GM12874 (cell line): ENCODE measurements at regions not wholly inside any gene's neighbourhood (a gene's known extent, or its start where the extent isn't known, plus 50 kb on each side); places are given as distances from the start of the nearest gene placed in this dataset.

Experiments used
- TF ChIP-seq, protein P1 (sequence below): IDR thresholded peaks from 2 replicates; pipeline ENCODE4 v1.5.1; 2011; ENCODE audit warnings: low read depth, mild to moderate bottlenecking, control low read depth, low read length, moderate library complexity; ENCODE audit not compliant: insufficient read depth

DNA sequence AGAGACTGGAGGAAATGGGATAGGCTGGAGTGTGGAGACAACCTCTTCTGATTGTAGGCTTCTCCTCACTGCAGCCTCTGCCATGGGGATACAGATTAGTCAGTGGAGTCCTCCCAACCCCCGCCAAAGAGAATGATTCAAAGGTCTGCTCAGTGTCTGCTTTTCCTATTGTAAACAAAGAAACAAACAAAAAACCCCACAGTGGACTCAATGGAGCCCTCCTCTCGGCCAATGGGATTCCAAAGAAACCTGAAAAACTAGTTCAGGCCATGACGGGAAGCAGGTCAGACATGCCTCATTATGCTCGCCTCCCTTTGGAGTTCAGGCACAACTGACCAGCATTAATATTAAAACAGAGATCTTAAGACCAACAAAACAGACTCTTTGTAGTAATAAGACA, 85.8 kb downstream of the SEC61B start:
- TF ChIP-seq, protein P1, sequence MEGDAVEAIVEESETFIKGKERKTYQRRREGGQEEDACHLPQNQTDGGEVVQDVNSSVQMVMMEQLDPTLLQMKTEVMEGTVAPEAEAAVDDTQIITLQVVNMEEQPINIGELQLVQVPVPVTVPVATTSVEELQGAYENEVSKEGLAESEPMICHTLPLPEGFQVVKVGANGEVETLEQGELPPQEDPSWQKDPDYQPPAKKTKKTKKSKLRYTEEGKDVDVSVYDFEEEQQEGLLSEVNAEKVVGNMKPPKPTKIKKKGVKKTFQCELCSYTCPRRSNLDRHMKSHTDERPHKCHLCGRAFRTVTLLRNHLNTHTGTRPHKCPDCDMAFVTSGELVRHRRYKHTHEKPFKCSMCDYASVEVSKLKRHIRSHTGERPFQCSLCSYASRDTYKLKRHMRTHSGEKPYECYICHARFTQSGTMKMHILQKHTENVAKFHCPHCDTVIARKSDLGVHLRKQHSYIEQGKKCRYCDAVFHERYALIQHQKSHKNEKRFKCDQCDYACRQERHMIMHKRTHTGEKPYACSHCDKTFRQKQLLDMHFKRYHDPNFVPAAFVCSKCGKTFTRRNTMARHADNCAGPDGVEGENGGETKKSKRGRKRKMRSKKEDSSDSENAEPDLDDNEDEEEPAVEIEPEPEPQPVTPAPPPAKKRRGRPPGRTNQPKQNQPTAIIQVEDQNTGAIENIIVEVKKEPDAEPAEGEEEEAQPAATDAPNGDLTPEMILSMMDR, result no peak

DNA sequence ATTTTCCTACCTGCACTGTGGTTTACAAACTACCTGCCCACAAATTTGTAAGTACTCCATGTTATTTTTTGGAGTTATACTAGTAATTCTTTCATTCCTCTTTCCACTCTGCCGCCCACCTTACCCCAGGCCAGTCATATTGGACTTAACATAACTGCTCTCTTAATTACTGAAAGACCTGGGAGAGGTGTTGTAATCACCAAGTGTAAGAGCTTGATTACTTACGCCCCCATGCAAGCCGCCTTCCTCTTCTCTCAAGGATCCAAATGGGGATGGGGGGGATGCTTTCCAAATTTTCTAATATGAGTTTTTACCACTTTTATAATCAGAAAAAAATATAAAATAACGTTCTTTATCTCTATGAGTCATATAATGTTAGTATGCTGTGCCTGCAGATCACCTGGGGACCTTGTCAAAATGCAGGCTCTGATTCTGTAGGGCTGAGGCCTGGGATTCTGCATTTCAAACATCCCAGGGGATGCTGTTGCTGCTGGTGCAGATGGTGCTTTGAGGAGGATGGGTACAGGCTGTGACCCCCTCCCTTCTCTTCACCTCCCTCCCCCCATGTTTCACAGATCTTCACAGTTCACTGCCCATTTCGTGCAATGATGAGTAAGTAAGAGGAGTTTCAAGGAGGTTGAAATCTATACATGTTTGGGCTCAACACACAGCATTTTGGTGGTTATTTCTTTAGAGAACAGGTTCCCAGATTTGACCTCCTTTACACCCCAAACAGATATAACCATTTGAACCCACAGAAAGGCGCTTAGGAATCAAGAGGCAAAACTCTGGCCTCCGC, 87.3 kb downstream of the SEC61B start:
- TF ChIP-seq, protein P1, result no peak

DNA sequence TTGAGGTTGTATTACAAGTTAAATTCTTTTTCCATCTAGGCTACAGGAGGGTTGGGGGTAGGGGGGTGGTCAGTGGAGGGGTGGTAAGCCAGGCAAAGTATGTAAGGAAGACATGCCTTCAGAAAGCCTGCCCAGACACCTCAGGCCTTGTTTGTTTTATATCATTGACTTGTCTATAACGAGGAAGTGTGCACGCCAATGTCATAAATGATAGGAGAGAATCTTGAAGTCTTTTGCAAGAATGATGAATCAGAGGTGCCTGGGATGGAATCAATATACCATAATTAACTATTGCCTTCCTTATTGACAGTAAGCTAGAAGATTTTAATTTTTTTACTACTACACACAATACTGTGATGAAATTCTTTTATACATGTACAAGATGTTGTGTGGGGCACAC, 90.7 kb downstream of the SEC61B start:
- TF ChIP-seq, protein P1, result no peak

DNA sequence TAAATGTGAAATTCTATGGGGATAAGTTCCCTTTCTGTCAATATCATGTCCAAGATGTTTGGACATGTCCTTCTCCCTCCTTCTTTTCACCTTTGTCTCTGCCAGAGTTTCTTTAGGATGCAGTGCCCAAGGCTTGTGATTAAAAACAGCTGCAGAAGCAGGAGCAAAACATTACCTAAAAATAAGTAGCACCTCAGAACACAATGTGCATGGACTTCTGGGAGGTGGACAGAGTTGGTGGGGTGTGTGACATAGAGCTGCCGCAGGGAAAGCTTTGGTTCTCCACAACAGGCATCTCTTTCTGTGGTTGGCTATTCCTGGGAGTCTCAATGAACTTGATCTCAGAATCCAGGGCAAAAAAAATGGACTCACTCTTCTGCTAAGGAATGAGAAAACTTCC, 97.0 kb downstream of the SEC61B start:
- TF ChIP-seq, protein P1, result no peak

DNA sequence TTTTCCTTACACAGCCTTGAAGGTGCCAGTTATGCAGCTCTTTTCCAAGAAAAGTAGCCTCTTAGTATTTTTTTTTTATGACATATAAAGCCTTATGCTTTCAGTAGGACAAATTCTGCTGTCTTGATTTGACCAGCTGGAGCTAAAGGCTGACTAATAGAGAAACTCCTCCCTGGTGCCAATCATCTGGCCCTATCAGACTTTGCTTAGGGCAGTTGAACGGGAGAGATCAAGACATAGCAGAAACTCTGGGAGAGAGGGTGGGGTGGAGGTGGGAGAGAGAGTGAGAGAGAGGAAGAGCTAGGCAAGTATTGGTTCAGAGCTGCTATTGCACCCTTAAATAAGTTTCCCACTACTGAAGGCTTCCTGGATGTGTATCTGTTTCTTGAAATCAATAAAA, 100.2 kb downstream of the SEC61B start:
- TF ChIP-seq, protein P1, result no peak

DNA sequence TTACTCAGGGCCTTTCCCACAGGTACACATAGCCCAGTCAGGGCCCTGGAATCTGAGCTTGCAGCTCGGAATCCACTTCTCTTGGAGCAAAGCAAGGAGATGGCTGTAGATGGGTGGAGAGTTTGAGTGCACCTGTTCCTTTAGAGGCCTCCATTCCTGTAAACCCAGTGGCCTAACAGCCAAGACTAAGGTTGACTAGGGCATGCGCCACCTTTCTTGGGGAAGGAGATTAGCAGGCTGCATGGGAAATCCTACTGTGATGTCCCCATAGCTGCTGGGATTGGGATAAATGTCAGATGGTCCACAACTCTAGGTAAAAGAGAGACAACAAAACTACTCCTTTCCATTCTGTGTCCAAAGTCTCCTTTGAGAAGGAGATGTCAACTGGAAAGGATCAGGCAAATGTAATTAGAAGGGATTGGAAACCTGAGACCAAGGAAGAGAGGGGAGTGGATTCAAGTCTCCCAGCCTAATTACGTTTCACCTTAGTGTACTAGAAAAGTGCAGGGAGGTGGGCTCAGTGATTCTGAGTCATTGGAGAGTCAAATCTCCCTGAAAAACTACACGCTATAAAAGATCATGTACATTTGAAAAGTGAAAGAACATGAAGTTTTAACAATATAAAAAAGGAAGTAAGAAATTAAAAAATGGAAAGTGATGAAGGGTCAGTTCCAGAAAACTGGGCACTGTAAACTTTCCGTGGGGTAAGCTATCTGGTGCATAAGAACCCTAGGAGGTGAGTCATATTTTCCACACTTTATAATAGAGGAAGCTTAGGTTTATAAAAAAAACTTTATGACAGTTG, 104.2 kb downstream of the SEC61B start:
- TF ChIP-seq, protein P1, result no peak

DNA sequence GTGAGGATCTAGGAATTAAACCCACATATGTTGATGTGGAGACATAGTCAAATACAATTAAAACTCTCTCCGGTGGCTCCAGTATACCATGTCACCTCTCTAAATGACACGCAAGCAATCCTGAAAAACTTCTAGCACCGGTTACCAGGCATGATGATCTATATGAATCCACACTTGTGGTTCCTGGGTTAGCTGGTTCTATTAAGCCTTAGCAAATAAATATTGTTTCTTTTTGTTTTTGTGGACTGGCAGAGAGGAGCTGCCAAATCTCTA, 104.8 kb downstream of the SEC61B start:
- TF ChIP-seq, protein P1, result no peak
